ENCODE measurements at regions not wholly inside any gene's neighbourhood (a gene's known extent, or its start where the extent isn't known, plus 50 kb on each side); places are given as distances from the start of the nearest gene placed in this dataset.

GRCh38 chr17:6276711-6277110 lies 158.2 kb downstream of the AIPL1 start:
- no peak for TF ChIP-seq CTCF (IDR thresholded peaks at IDR 0.05; ENCODE audit: insufficient read depth, low read depth, low read length)
- TF ChIP-seq EZH2 (IDR thresholded peaks at IDR 0.05; ENCODE audit: insufficient read depth, low read length) = no peak
